Suppressor macrophage treated with lipopolysaccharide for 1 hour (primary cell): ENCODE measurements at regions not wholly inside any gene's neighbourhood (a gene's known extent, or its start where the extent isn't known, plus 50 kb on each side); places are given as distances from the start of the nearest gene placed in this dataset.
"Not testable (repeated sequence)": the region's sequence is repeated elsewhere in the genome, so short reads cannot be mapped to it uniquely, and the experiment has no call there.

Source experiments
- DNase-seq, 3 donors: peaks; one replicate each; pipeline ENCODE4 v3.0.0-alpha.2; 2020 to 2022

- no peak for DNase-seq
Measured at GRCh38 chr14:53655080-53655785, 301.4 kb downstream of the BMP4 start.

GRCh38 chr14:53652068-53652467 is 304.6 kb downstream of the BMP4 start:
- DNase-seq: no peak

GRCh38 chr14:53651096-53651740 is 305.4 kb downstream of the BMP4 start:
- DNase-seq: no peak

- DNase-seq: no peak
Measured at GRCh38 chr14:53646925-53647324, 309.7 kb downstream of the BMP4 start.

- DNase-seq: no peak
Measured at GRCh38 chr14:53640695-53641094, 315.9 kb downstream of the BMP4 start.

- no peak for DNase-seq
Measured at GRCh38 chr14:53638966-53639365, 317.7 kb downstream of the BMP4 start.

GRCh38 chr14:53634793-53635192 is 321.8 kb downstream of the BMP4 start:
- no peak for DNase-seq

GRCh38 chr14:53630336-53630735 is 326.3 kb downstream of the BMP4 start:
- DNase-seq: no peak

- no peak for DNase-seq
Measured at GRCh38 chr14:53628732-53629430, 327.7 kb downstream of the BMP4 start.

GRCh38 chr14:53628261-53628660 is 328.4 kb downstream of the BMP4 start:
- no peak for DNase-seq

GRCh38 chr14:53626761-53627160 is 329.9 kb downstream of the BMP4 start:
- no peak for DNase-seq

GRCh38 chr14:53622447-53622846 is 334.2 kb downstream of the BMP4 start:
- DNase-seq: no peak

- DNase-seq: no peak
Measured at GRCh38 chr14:53621921-53622320, 334.7 kb downstream of the BMP4 start.

GRCh38 chr14:53621433-53621832 is 335.2 kb downstream of the BMP4 start:
- no peak for DNase-seq

- DNase-seq: no peak
Measured at GRCh38 chr14:53620890-53621289, 335.7 kb downstream of the BMP4 start.

- no peak for DNase-seq
Measured at GRCh38 chr14:53620317-53620716, 336.3 kb downstream of the BMP4 start.

GRCh38 chr14:53619691-53620231 is 336.9 kb downstream of the BMP4 start:
- no peak for DNase-seq

- not testable (repeated sequence) for DNase-seq
Measured at GRCh38 chr14:53616536-53616935, 340.1 kb downstream of the BMP4 start.

GRCh38 chr14:53615252-53615651 is 341.4 kb downstream of the BMP4 start:
- no peak for DNase-seq

- no peak for DNase-seq
Measured at GRCh38 chr14:53613404-53614253, 343.0 kb downstream of the BMP4 start.

GRCh38 chr14:53610947-53611346 is 345.7 kb downstream of the BMP4 start:
- no peak for DNase-seq

GRCh38 chr14:53609009-53609408 is 347.6 kb downstream of the BMP4 start:
- no peak for DNase-seq

- DNase-seq: no peak
Measured at GRCh38 chr14:53608369-53608768, 348.3 kb downstream of the BMP4 start.
